A673 (cell line): ENCODE measurements at regions not wholly inside any gene's neighbourhood (a gene's known extent, or its start where the extent isn't known, plus 50 kb on each side); places are given as distances from the start of the nearest gene placed in this dataset.

ENCODE experiments used
- BruUV-seq: library from RNA; stranded (reverse); fragments of 400-500 nt; replicated peaks from 2 replicates; lab custom pipeline; 2021; lab: Mats Ljungman, UMichigan
- CTCF ChIA-PET: fragments of 300-600 bp; sonication (Branson Sonifier 250); formaldehyde crosslinking; loops from one replicate; lab custom pipeline; 2022; ENCODE audit warnings: antibody characterized with exemption; lab: Charles Lee
- POLR2A ChIA-PET: fragments of 300-600 bp; sonication (Branson Sonifier 250); formaldehyde crosslinking; loops from one replicate; lab custom pipeline; 2022; ENCODE audit warnings: antibody characterized with exemption; ENCODE audit not compliant: low non-redundant PET; lab: Charles Lee
- DNase-seq: peaks from one replicate; pipeline ENCODE4 v3.0.0-alpha.2; 2015; ENCODE audit warnings: low spot score
- H3K27ac ChIP-seq: fragments of 200-600 bp; sonication (generic); 2 replicates; pipeline ENCODE4 v1.5.1; 2016; ENCODE audit warnings: mixed run types, low read depth, mild to moderate bottlenecking, mixed read lengths, antibody characterized with exemption, low read length; ENCODE audit not compliant: poor library complexity, severe bottlenecking
- H3K27me3 ChIP-seq: fragments of 200-600 bp; sonication (generic); replicated peaks from 2 replicates; pipeline ENCODE4 v1.6.1; 2017; ENCODE audit warnings: mixed run types, low read depth, mild to moderate bottlenecking, mixed read lengths, antibody characterized with exemption, low read length; ENCODE audit not compliant: insufficient read depth, poor library complexity
- H3K36me3 ChIP-seq: fragments of 200-600 bp; sonication (generic); 2 replicates; pipeline ENCODE4 v1.6.1; 2016; ENCODE audit warnings: mixed run types, mild to moderate bottlenecking, mixed read lengths, antibody characterized with exemption, low read length; ENCODE audit not compliant: insufficient read depth, poor library complexity, severe bottlenecking
- H3K4me1 ChIP-seq: fragments of 200-600 bp; sonication (generic); 2 replicates; pipeline ENCODE4 v1.6.1; 2017; ENCODE audit warnings: mixed run types, mild to moderate bottlenecking, mixed read lengths, antibody characterized with exemption, low read length; ENCODE audit not compliant: insufficient read depth, poor library complexity, severe bottlenecking
- H3K4me3 ChIP-seq: fragments of 200-600 bp; sonication (generic); 2 replicates; pipeline ENCODE4 v1.5.1; 2016; ENCODE audit warnings: low read depth, mixed run types, mild to moderate bottlenecking, mixed read lengths, low read length; ENCODE audit not compliant: poor library complexity, severe bottlenecking
- H3K9me3 ChIP-seq: fragments of 200-600 bp; sonication (generic); 2 replicates; pipeline ENCODE4 v1.6.1; 2016; ENCODE audit warnings: mixed run types, low read depth, mild to moderate bottlenecking, mixed read lengths, antibody characterized with exemption, low read length; ENCODE audit not compliant: poor library complexity, severe bottlenecking
- EZH2 ChIP-seq: fragments of 200-600 bp; sonication (generic); IDR thresholded peaks from 2 replicates; pipeline ENCODE4 v1.6.1; 2017; ENCODE audit warnings: borderline replicate concordance, low read depth, mild to moderate bottlenecking, mixed read lengths, antibody characterized with exemption, low read length; ENCODE audit not compliant: poor library complexity, severe bottlenecking
- intact Hi-C: fragments of 100-400 bp; cut with micrococcal nuclease; formaldehyde crosslinking; loops from one replicate; pipeline ENCODE4 v1.10.0; 2022; ENCODE audit not compliant: unreplicated experiment
- TF ChIP-seq, protein P1 (sequence below): fragments of 300-800, 200-600 bp; sonication (generic); conservative IDR thresholded peaks from 2 replicates; pipeline ENCODE4 v1.5.1; 2017; ENCODE audit warnings: low read depth, mild to moderate bottlenecking, antibody characterized with exemption, low read length, moderate library complexity, mixed read lengths

DNA sequence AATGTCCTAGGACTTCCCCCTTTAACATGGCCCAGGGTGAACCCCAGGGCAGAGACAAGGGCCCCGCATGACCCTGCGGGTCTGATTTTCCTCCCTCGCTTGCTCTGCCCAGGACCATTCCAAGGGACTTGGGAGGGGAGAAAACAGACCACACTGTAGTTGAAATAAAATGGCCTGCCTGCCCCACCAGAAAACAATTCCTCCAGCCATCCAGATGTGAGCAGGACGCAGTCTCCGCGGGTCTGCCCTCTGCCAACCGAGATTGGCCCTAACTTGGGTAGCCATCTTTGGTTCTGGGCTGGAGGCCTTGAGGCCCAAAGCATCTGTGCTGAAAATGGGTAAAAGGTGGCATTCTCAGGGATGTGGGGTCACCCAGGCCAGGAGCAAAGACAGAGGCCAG, 75.5 kb downstream of the RFLNA start:
- CTCF ChIA-PET, result no interaction called here
- POLR2A ChIA-PET, result no interaction called here
- intact Hi-C loops, result no loop called here

DNA sequence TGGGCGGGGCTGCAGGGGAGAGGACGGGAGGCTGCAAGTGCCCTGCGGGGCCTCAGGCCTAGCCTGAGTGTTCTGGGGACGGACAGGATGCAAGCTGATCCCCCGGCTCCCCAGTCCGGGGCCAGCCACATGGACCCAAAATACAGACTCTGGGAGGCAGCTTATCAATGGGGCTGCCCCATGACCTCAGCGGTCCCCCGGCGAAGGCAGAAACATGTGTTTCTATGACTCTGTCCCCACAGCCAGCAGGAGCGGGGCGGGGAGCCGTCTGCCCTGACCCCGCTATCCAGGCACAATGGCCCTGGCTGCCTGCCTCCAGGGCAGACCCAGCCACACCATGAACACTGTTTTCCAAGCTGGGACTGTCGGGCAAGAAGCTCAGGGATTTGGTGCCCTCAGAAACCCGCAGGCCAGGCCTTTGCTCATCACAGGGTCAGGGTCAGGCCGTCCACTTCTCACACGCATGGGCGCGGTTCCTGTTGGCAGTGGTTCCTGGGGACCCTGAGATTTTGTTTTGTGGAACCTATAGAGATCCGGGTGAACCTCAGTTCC, 75.0 kb downstream of the RFLNA start:
- Histone ChIP-seq H3K27me3 (no peaks in the 10 kb centered on the region), H3K4me1 (no peaks in the 10 kb centered on the region), H3K36me3 (peaks cover 24% of the 10 kb centered on the region), H3K9me3 (no peaks in the 10 kb centered on the region), H3K4me3 (no peak overlapping the region), H3K27ac (no peak overlapping the region)
- intact Hi-C loops, result no loop called here
- TF ChIP-seq, protein P1, sequence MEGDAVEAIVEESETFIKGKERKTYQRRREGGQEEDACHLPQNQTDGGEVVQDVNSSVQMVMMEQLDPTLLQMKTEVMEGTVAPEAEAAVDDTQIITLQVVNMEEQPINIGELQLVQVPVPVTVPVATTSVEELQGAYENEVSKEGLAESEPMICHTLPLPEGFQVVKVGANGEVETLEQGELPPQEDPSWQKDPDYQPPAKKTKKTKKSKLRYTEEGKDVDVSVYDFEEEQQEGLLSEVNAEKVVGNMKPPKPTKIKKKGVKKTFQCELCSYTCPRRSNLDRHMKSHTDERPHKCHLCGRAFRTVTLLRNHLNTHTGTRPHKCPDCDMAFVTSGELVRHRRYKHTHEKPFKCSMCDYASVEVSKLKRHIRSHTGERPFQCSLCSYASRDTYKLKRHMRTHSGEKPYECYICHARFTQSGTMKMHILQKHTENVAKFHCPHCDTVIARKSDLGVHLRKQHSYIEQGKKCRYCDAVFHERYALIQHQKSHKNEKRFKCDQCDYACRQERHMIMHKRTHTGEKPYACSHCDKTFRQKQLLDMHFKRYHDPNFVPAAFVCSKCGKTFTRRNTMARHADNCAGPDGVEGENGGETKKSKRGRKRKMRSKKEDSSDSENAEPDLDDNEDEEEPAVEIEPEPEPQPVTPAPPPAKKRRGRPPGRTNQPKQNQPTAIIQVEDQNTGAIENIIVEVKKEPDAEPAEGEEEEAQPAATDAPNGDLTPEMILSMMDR, result no peak
- TF ChIP-seq EZH2, result no peak
- ChIA-PET CTCF (no interaction called here), POLR2A (no interaction called here)
- no peak for DNase-seq
- BruUV-seq, result no TSS peak

More for the DNA sequence above, 75.5 kb downstream of the RFLNA start:
- Histone ChIP-seq H3K27me3 (no peaks in the 10 kb centered on the region), H3K9me3 (no peaks in the 10 kb centered on the region), H3K27ac (no peak overlapping the region), H3K4me1 (no peaks in the 10 kb centered on the region), H3K4me3 (no peak overlapping the region), H3K36me3 (peaks cover 27% of the 10 kb centered on the region)
- no peak for TF ChIP-seq EZH2
- TF ChIP-seq, protein P1, result no peak
- DNase-seq, result no peak
- BruUV-seq, result no TSS peak

DNA sequence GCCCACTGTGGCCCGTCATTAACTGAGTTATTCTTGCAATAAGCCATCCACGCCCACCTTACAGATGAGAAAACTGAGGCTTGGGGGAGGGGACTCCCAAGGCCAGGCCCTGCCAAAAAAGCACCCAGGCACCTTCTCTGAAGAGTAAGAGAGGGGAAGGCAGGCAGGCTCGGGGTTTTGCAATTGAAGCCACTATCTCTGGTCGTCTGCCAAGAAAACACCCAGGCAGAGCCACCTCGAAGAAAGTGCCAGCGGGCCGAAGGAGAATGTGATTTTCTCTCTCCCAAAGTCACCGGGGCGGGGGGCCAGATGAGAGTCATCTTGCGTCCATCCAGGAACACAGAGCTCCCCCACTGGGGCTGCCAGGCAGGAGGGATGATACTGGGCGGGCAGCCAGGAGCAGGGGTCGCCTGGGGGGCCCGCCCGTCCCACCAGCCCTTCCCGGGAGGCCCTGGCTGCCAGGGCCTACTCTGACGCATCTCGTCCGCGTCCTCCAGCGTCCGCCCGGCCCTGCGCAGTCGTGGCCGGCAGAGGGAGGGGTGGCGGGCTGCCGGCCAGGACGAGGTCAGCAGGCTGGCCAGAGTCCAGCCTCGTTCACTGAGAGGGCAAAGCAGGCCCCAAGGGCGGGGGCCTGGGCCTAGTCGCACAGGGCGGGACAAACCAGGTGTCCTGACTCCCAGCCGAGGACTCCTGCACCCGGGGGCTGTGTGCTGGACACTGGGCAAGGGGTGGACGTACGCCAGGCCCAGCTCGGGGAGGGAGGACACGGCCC, 74.3 kb downstream of the RFLNA start:
- intact Hi-C loops, result no loop called here
- no TSS peak for BruUV-seq
- H3K27me3 ChIP-seq, result no peaks in the 10 kb centered on the region
- no peak overlapping the region for H3K27ac ChIP-seq
- no peak overlapping the region for H3K4me3 ChIP-seq
- ChIA-PET CTCF (no interaction called here), POLR2A (no interaction called here)
- H3K36me3 ChIP-seq, result peaks cover 23% of the 10 kb centered on the region
- no peak for DNase-seq
- H3K9me3 ChIP-seq, result no peaks in the 10 kb centered on the region
- H3K4me1 ChIP-seq, result no peaks in the 10 kb centered on the region
- TF ChIP-seq, protein P1, result no peak
- no peak for TF ChIP-seq EZH2
